ENCODE measurements at regions not wholly inside any gene's neighbourhood (a gene's known extent, or its start where the extent isn't known, plus 50 kb on each side); places are given as distances from the start of the nearest gene placed in this dataset.

DNA sequence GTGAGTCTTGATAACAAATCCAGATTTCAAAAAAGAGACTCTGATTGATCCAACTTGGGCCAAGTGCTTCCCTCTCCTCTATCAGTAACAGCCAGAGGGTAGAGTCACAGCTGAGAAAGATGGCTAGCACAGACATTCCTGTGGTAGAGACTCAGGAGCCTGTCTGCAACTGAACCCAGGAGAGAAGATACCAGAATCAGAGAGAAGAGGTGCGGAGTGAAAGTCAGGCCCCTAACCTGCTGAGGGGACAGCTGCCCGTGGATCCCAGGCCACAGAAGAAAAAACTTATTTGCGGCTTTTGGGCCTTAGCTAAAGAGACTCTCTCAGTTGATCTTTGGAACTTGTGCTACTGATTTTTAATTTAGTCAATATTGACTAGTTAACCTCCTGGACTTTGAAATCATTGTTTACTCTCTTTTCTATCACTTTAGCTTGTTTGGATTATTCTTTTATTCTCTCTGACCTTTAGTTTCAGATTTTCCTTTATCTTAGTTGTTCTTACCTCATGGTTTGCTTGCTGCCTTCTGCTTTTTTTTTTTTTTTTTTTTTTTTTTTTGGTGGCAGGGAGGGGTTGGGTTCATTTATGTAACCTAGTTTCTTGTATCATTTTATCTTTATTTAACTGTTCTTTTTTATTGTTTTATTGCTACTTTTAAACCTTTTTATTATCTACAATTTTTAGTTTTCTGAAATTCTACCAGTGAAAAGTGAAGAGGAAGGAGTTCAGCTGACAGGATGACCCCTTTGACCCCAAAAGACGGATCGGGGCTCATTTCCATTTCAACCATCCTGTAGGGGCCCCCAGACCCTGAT, 154.9 kb upstream of the KRR1 start (continued):
- TF ChIP-seq ZNF142 (CRISPR knock-in tag; IDR thresholded peaks at IDR 0.05) = no peak
- TF ChIP-seq ETV5 (CRISPR knock-in tag; IDR thresholded peaks at IDR 0.05; ENCODE audit: borderline replicate concordance) = peak; percentile 53; the same call in 1 of the 2 replicates
- peak; percentile 94 to 100 for TF ChIP-seq EP300 (IDR thresholded peaks at IDR 0.05; ENCODE audit: low read depth in 2 of 2, low read length in 2 of 2)
- TF ChIP-seq EP300 (CRISPR knock-in tag; IDR thresholded peaks at IDR 0.05; ENCODE audit: borderline replicate concordance) = peak; percentile 95
- TF ChIP-seq ZNF709 (CRISPR knock-in tag; IDR thresholded peaks at IDR 0.05) = no peak
- no peak for TF ChIP-seq TFDP1 (CRISPR knock-in tag; IDR thresholded peaks at IDR 0.05; ENCODE audit: borderline replicate concordance)
- no peak for TF ChIP-seq SSRP1 (CRISPR knock-in tag; IDR thresholded peaks at IDR 0.05)
- peak; percentile 86 for TF ChIP-seq KDM6A (CRISPR knock-in tag; IDR thresholded peaks at IDR 0.05; ENCODE audit: low read depth)
- TF ChIP-seq NPAS2 (CRISPR knock-in tag; IDR thresholded peaks at IDR 0.05; ENCODE audit: borderline replicate concordance) = no peak
- peak; percentile 42; the same call in 1 of the 2 replicates for TF ChIP-seq ZNF24 (IDR thresholded peaks at IDR 0.05)
- no peak for TF ChIP-seq ERF (CRISPR knock-in tag; IDR thresholded peaks at IDR 0.05)
- no peak; the same call in none of the 2 replicates for TF ChIP-seq ZGPAT (CRISPR knock-in tag; IDR thresholded peaks at IDR 0.05)
- no peak for TF ChIP-seq NRL (CRISPR knock-in tag; IDR thresholded peaks at IDR 0.05; ENCODE audit: borderline replicate concordance)
- TF ChIP-seq SMARCE1 (IDR thresholded peaks at IDR 0.05; ENCODE audit: borderline replicate concordance) = peak; percentile 67; the same call in 1 of the 2 replicates
- TF ChIP-seq MED8 (CRISPR knock-in tag; IDR thresholded peaks at IDR 0.05; ENCODE audit: insufficient replicate concordance) = peak; percentile 61
- TF ChIP-seq CBX1 (IDR thresholded peaks at IDR 0.05; ENCODE audit: low read depth) = no peak
- TF ChIP-seq, protein P1, sequence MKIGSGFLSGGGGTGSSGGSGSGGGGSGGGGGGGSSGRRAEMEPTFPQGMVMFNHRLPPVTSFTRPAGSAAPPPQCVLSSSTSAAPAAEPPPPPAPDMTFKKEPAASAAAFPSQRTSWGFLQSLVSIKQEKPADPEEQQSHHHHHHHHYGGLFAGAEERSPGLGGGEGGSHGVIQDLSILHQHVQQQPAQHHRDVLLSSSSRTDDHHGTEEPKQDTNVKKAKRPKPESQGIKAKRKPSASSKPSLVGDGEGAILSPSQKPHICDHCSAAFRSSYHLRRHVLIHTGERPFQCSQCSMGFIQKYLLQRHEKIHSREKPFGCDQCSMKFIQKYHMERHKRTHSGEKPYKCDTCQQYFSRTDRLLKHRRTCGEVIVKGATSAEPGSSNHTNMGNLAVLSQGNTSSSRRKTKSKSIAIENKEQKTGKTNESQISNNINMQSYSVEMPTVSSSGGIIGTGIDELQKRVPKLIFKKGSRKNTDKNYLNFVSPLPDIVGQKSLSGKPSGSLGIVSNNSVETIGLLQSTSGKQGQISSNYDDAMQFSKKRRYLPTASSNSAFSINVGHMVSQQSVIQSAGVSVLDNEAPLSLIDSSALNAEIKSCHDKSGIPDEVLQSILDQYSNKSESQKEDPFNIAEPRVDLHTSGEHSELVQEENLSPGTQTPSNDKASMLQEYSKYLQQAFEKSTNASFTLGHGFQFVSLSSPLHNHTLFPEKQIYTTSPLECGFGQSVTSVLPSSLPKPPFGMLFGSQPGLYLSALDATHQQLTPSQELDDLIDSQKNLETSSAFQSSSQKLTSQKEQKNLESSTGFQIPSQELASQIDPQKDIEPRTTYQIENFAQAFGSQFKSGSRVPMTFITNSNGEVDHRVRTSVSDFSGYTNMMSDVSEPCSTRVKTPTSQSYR (CRISPR knock-in tag; IDR thresholded peaks at IDR 0.05; ENCODE audit: borderline replicate concordance) = no peak
